Ovary (tissue), 7 donors: ENCODE measurements at regions not wholly inside any gene's neighbourhood (a gene's known extent, or its start where the extent isn't known, plus 50 kb on each side); places are given as distances from the start of the nearest gene placed in this dataset.
"Not testable (repeated sequence)": the region's sequence is repeated elsewhere in the genome, so short reads cannot be mapped to it uniquely, and the experiment has no call there.

ENCODE experiments used
- DNase-seq, 5 donors: peaks; one replicate each; pipeline ENCODE4 v3.0.0-alpha.2; 2019 to 2020
- H3K27ac ChIP-seq, 2 donors: fragments of 200-600 bp; one replicate each; pipeline versions ENCODE4 v1.5.1 to v1.8.0; 2019 to 2022
- H3K27me3 ChIP-seq: fragments of 200-600 bp; one replicate; pipeline ENCODE4 v1.8.0; 2022
- H3K36me3 ChIP-seq: fragments of 200-600 bp; sonication (generic); one replicate; pipeline ENCODE4 v1.5.1; 2019
- H3K4me1 ChIP-seq: one replicate; pipeline ENCODE4 v1.8.1; 2013; ENCODE audit warnings: mild to moderate bottlenecking, moderate library complexity; ENCODE audit not compliant: insufficient read depth
- H3K4me3 ChIP-seq: fragments of 200-600 bp; sonication (generic); one replicate; pipeline ENCODE4 v1.5.1; 2017
- H3K9me3 ChIP-seq, 2 donors: fragments of 200-600 bp in 1 of 2; sonication (generic) in 1 of 2; one replicate each; pipeline versions ENCODE4 v1.5.1 to v1.8.1; 2013 to 2019; ENCODE audit warnings: mild to moderate bottlenecking in 1 of 2, moderate library complexity in 1 of 2
- EP300 ChIP-seq: sonication (generic); formaldehyde crosslinking; IDR thresholded peaks from one replicate; pipeline ENCODE4 v1.6.1; 2017; ENCODE audit warnings: antibody characterized with exemption
- POLR2A ChIP-seq: fragments of 450-650 bp; IDR thresholded peaks from one replicate; pipeline ENCODE4 v1.6.1; 2017; ENCODE audit warnings: antibody characterized with exemption, mild to moderate bottlenecking, moderate library complexity
- WGBS, 3 donors: extraction: QIAGEN DNeasy Blood & Tissue Kit in 1 of 3; methylation state at CpG; one replicate each; pipeline versions ENCODE4 v1.1.5 to v1.1.7; 2013 to 2017; 5-methylcytosine and 5-hydroxymethylcytosine counted together
- intact Hi-C, 4 donors: fragments of 100-400 bp; cut with DNase I; formaldehyde crosslinking; loops; one replicate each; pipeline versions ENCODE4 v1.11.0 to v1.15.1; 2022 to 2023
- TF ChIP-seq, protein P1 (sequence below), 3 donors: fragments of 450-650 bp in 2 of 3; fragments of 200-600 bp in 1 of 3; IDR thresholded peaks; one replicate each; pipeline versions ENCODE4 v1.5.1 to v1.8.0; 2016 to 2022; ENCODE audit warnings: antibody characterized with exemption in 3 of 3, mild to moderate bottlenecking in 1 of 3
- donor health status: DM: no; HTN: no; CAD: no; lungs with moderate emphysema.
- donor health status: DM: no; HTN: no; CAD: no.
- donor health status: Bipolar disorder and iron deficiency.
- donor health status: DM: no; HTN: no; CAD: no.
- donor health status: DM: yes; HTN: yes; CAD: no.

GRCh38 chr4:164239976-164240375 lies 514.0 kb upstream of the SMIM31 start:
- Histone ChIP-seq H3K4me1 (no peaks in the 10 kb centered on the region), H3K27me3 (no peaks in the 10 kb centered on the region), H3K36me3 (no peaks in the 10 kb centered on the region), H3K9me3 (no peaks in the 10 kb centered on the region), H3K4me3 (no peak overlapping the region), H3K27ac (no peak overlapping the region)
- intact Hi-C loops = no loop called here
- DNase-seq = no peak
- TF ChIP-seq POLR2A (no peak), EP300 (no peak)
- TF ChIP-seq, protein P1, sequence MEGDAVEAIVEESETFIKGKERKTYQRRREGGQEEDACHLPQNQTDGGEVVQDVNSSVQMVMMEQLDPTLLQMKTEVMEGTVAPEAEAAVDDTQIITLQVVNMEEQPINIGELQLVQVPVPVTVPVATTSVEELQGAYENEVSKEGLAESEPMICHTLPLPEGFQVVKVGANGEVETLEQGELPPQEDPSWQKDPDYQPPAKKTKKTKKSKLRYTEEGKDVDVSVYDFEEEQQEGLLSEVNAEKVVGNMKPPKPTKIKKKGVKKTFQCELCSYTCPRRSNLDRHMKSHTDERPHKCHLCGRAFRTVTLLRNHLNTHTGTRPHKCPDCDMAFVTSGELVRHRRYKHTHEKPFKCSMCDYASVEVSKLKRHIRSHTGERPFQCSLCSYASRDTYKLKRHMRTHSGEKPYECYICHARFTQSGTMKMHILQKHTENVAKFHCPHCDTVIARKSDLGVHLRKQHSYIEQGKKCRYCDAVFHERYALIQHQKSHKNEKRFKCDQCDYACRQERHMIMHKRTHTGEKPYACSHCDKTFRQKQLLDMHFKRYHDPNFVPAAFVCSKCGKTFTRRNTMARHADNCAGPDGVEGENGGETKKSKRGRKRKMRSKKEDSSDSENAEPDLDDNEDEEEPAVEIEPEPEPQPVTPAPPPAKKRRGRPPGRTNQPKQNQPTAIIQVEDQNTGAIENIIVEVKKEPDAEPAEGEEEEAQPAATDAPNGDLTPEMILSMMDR (IDR thresholded peaks at IDR 0.05) = no peak
- 12 to 25% (median 15%) methylated on average over 3 of the region's 3 CpGs for WGBS, 3 donors

- TF ChIP-seq, protein P1 (IDR thresholded peaks at IDR 0.05) = no peak
- TF ChIP-seq EP300 = no peak
- no peak for TF ChIP-seq POLR2A
- H3K4me3 ChIP-seq = no peak overlapping the region
- no peaks in the 10 kb centered on the region for H3K27me3 ChIP-seq
- H3K27ac ChIP-seq = no peak overlapping the region
- H3K4me1 ChIP-seq = no peaks in the 10 kb centered on the region
- no peak for DNase-seq
- WGBS, 3 donors = 50 to 64% (median 63%) methylated on average over 7 of the region's 7 CpGs
- intact Hi-C loops = no loop called here
- H3K36me3 ChIP-seq = no peaks in the 10 kb centered on the region
- no peaks in the 10 kb centered on the region for H3K9me3 ChIP-seq
Measured at GRCh38 chr4:164251257-164251656, 502.7 kb upstream of the SMIM31 start.

GRCh38 chr4:164252286-164252685 lies 501.6 kb upstream of the SMIM31 start:
- H3K27me3 ChIP-seq = no peaks in the 10 kb centered on the region
- intact Hi-C loops = no loop called here
- H3K9me3 ChIP-seq = no peaks in the 10 kb centered on the region
- no peak overlapping the region for H3K27ac ChIP-seq
- no peak for DNase-seq
- H3K4me3 ChIP-seq = no peak overlapping the region
- TF ChIP-seq, protein P1 (IDR thresholded peaks at IDR 0.05) = no peak
- TF ChIP-seq POLR2A (no peak), EP300 (no peak)
- H3K4me1 ChIP-seq = no peaks in the 10 kb centered on the region
- H3K36me3 ChIP-seq = no peaks in the 10 kb centered on the region
- WGBS, 3 donors = 3 to 13% (median 9%) methylated on average over 1 of the region's 1 CpG

DNA sequence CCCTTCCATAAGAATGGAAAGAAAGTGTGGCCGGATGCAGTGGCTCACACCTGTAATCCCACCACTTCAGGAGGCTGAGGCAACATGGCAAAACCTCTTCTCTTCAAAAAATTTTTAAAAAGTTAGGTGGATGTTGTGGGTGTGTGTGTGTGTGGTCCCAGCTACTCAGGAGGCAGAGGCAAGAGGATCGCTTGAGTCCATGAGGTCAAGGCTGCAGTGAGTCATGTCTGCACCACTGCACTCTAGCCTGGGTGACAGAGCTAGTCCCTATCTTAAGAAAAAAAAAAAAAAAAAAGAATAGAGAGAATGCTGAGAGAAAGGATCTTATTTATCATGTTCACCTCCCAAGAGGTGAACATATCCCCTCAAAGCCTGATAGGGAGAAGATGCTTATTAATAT lies 492.1 kb upstream of the SMIM31 start:
- no peaks in the 10 kb centered on the region for H3K36me3 ChIP-seq
- H3K4me3 ChIP-seq = no peak overlapping the region
- no peak overlapping the region for H3K27ac ChIP-seq
- TF ChIP-seq EP300 = no peak
- TF ChIP-seq, protein P1 (IDR thresholded peaks at IDR 0.05) = no peak
- TF ChIP-seq POLR2A = no peak
- WGBS, 3 donors = 49 to 81% (median 68%) methylated on average over 2 of the region's 2 CpGs
- intact Hi-C loops = no loop called here
- no peaks in the 10 kb centered on the region for H3K27me3 ChIP-seq
- no peaks in the 10 kb centered on the region for H3K9me3 ChIP-seq
- DNase-seq = no peak
- H3K4me1 ChIP-seq = no peaks in the 10 kb centered on the region

GRCh38 chr4:164262508-164262907 lies 491.4 kb upstream of the SMIM31 start:
- DNase-seq, H3K27me3 ChIP-seq, H3K9me3 ChIP-seq, H3K4me3 ChIP-seq, intact Hi-C loops, H3K27ac ChIP-seq, H3K4me1 ChIP-seq, H3K36me3 ChIP-seq: not testable (repeated sequence)
- 61 to 73% (median 73%) methylated on average over 1 of the region's 1 CpG for WGBS, 3 donors

DNA sequence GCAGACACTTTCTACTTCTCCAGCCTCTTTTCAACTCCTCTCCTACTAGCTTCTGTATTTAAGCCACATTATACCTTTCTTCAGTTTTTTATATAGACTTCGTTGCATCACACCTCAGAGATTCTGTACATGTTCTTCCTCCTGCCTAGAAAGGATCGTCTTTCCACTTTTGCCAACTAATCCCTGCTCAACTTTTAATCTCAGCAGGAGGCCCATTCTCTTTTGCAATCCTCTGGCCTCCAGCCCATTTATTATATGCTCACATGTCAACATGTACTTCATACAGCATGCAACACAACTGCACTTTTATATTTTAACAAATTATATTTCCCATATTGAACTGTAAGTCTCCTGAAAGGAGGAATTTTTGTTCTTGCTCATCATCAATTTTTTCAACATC lies 476.5 kb upstream of the SMIM31 start:
- H3K36me3 ChIP-seq, DNase-seq, intact Hi-C loops, H3K27ac ChIP-seq, H3K4me1 ChIP-seq, H3K27me3 ChIP-seq, H3K4me3 ChIP-seq, H3K9me3 ChIP-seq: not testable (repeated sequence)
- whole genome bisulfite sequencing, 3 donors = 53 to 77% (median 54%) methylated on average over 2 of the region's 2 CpGs
